Erythroblast (primary cell): ENCODE measurements at regions not wholly inside any gene's neighbourhood (a gene's known extent, or its start where the extent isn't known, plus 50 kb on each side); places are given as distances from the start of the nearest gene placed in this dataset.

Experiments used
- GATA1 ChIP-seq: IDR thresholded peaks from 2 replicates; pipeline ENCODE4 v1.6.1; 2011; ENCODE audit warnings: low read depth, mild to moderate bottlenecking, control low read depth, low read length, moderate library complexity
- POLR2A ChIP-seq: IDR thresholded peaks from 2 replicates; pipeline ENCODE4 v1.6.1; 2011; ENCODE audit warnings: mild to moderate bottlenecking, low read length

GRCh38 chr14:87628129-87628528, 364.9 kb downstream of the GALC start:
- TF ChIP-seq POLR2A (no peak), GATA1 (no peak)
